T-helper 17 cell (primary cell): ENCODE measurements at regions not wholly inside any gene's neighbourhood (a gene's known extent, or its start where the extent isn't known, plus 50 kb on each side); places are given as distances from the start of the nearest gene placed in this dataset.

Source experiments
- ATAC-seq: fragments of 150-1000 bp; cut with Tn5 transposase; 2 replicates; pipeline ENCODE4 v1.10.0; 2021; ENCODE audit warnings: mild to moderate bottlenecking, moderate library complexity
- DNase-seq, 3 donors: peaks; one replicate each; pipeline versions ENCODE4 v3.0.0 to v3.0.0-alpha.2; 2020 to 2021
- H3K9me3 ChIP-seq: one replicate; pipeline ENCODE4 v1.7.0; 2013; ENCODE audit warnings: low read length, mild to moderate bottlenecking; ENCODE audit not compliant: control insufficient read depth, poor library complexity, severe bottlenecking
- H3K27ac Mint-ChIP-seq: one replicate; pipeline ENCODE4 v1.8.0; 2022; ENCODE audit warnings: mild to moderate bottlenecking, moderate library complexity, mixed read lengths
- H3K27me3 Mint-ChIP-seq: one replicate; pipeline ENCODE4 v1.8.0; 2022; ENCODE audit warnings: mixed read lengths
- H3K36me3 Mint-ChIP-seq: one replicate; pipeline ENCODE4 v1.8.0; 2022; ENCODE audit warnings: low read depth, mixed read lengths
- H3K4me1 Mint-ChIP-seq: one replicate; pipeline ENCODE4 v1.8.0; 2022; ENCODE audit warnings: mild to moderate bottlenecking, mixed read lengths
- H3K4me3 Mint-ChIP-seq: one replicate; pipeline ENCODE4 v1.8.0; 2022; ENCODE audit warnings: mild to moderate bottlenecking, moderate library complexity, mixed read lengths

GRCh38 chr11:28666632-28667031 lies 558.4 kb downstream of the METTL15 start:
- no peaks in the 10 kb centered on the region for H3K27me3 Mint-ChIP-seq
- DNase-seq (no peak), ATAC-seq (no peak)
- peaks cover 2% of the 10 kb centered on the region for H3K36me3 Mint-ChIP-seq
- no peaks in the 10 kb centered on the region for H3K4me1 Mint-ChIP-seq
- H3K9me3 ChIP-seq: no peaks in the 10 kb centered on the region
- no peak overlapping the region for H3K27ac Mint-ChIP-seq
- no peak overlapping the region for H3K4me3 Mint-ChIP-seq

- H3K9me3 ChIP-seq: no peaks in the 10 kb centered on the region
- DNase-seq (no peak), ATAC-seq (no peak)
- Mint-ChIP-seq H3K4me1 (no peaks in the 10 kb centered on the region), H3K36me3 (no peaks in the 10 kb centered on the region), H3K4me3 (no peak overlapping the region), H3K27me3 (no peaks in the 10 kb centered on the region), H3K27ac (no peak overlapping the region)
Observed at GRCh38 chr11:28659716-28660348, 551.6 kb downstream of the METTL15 start.

- Mint-ChIP-seq H3K4me3 (no peak overlapping the region), H3K27me3 (no peaks in the 10 kb centered on the region)
- DNase-seq: no peak
Observed at GRCh38 chr11:28657378-28658030, 549.3 kb downstream of the METTL15 start.

GRCh38 chr11:28654191-28654590 lies 546.0 kb downstream of the METTL15 start:
- Mint-ChIP-seq H3K4me1 (no peaks in the 10 kb centered on the region), H3K27ac (no peak overlapping the region), H3K4me3 (no peak overlapping the region), H3K36me3 (no peaks in the 10 kb centered on the region), H3K27me3 (no peaks in the 10 kb centered on the region)
- ATAC-seq (no peak), DNase-seq (no peak)
- H3K9me3 ChIP-seq: no peaks in the 10 kb centered on the region

More at GRCh38 chr11:28657378-28658030, 549.3 kb downstream of the METTL15 start:
- H3K27ac Mint-ChIP-seq: no peak overlapping the region
- no peaks in the 10 kb centered on the region for H3K36me3 Mint-ChIP-seq
- ATAC-seq: no peak
- H3K9me3 ChIP-seq: no peaks in the 10 kb centered on the region
- H3K4me1 Mint-ChIP-seq: no peaks in the 10 kb centered on the region

- Mint-ChIP-seq H3K4me1 (no peaks in the 10 kb centered on the region), H3K4me3 (no peak overlapping the region), H3K36me3 (no peaks in the 10 kb centered on the region), H3K27me3 (no peaks in the 10 kb centered on the region), H3K27ac (no peak overlapping the region)
- ATAC-seq (no peak), DNase-seq (no peak)
- H3K9me3 ChIP-seq: no peaks in the 10 kb centered on the region
Observed at GRCh38 chr11:28649922-28650321, 541.7 kb downstream of the METTL15 start.

- no peaks in the 10 kb centered on the region for H3K36me3 Mint-ChIP-seq
- DNase-seq: no peak
- H3K4me3 Mint-ChIP-seq: no peak overlapping the region
- H3K9me3 ChIP-seq: no peaks in the 10 kb centered on the region
- H3K27ac Mint-ChIP-seq: no peak overlapping the region
- no peaks in the 10 kb centered on the region for H3K4me1 Mint-ChIP-seq
- H3K27me3 Mint-ChIP-seq: no peaks in the 10 kb centered on the region
- ATAC-seq: no peak
Observed at GRCh38 chr11:28636566-28636965, 528.4 kb downstream of the METTL15 start.

GRCh38 chr11:28636033-28636432 lies 527.8 kb downstream of the METTL15 start:
- Mint-ChIP-seq H3K4me1 (no peaks in the 10 kb centered on the region), H3K27me3 (no peaks in the 10 kb centered on the region), H3K36me3 (no peaks in the 10 kb centered on the region), H3K4me3 (no peak overlapping the region), H3K27ac (no peak overlapping the region)
- DNase-seq: no peak
- no peak for ATAC-seq
- H3K9me3 ChIP-seq: no peaks in the 10 kb centered on the region

- H3K9me3 ChIP-seq: no peaks in the 10 kb centered on the region
- Mint-ChIP-seq H3K36me3 (no peaks in the 10 kb centered on the region), H3K27me3 (no peaks in the 10 kb centered on the region), H3K27ac (no peak overlapping the region), H3K4me3 (no peak overlapping the region), H3K4me1 (no peaks in the 10 kb centered on the region)
- DNase-seq: no peak
- ATAC-seq: no peak
Observed at GRCh38 chr11:28632338-28632737, 524.1 kb downstream of the METTL15 start.

GRCh38 chr11:28631148-28631547 lies 523.0 kb downstream of the METTL15 start:
- no peak for DNase-seq
- H3K4me3 Mint-ChIP-seq: no peak overlapping the region
- no peak overlapping the region for H3K27ac Mint-ChIP-seq
- H3K4me1 Mint-ChIP-seq: no peaks in the 10 kb centered on the region
- no peak for ATAC-seq
- H3K27me3 Mint-ChIP-seq: no peaks in the 10 kb centered on the region
- no peaks in the 10 kb centered on the region for H3K36me3 Mint-ChIP-seq
- no peaks in the 10 kb centered on the region for H3K9me3 ChIP-seq

- H3K4me3 Mint-ChIP-seq: no peak overlapping the region
- H3K27me3 Mint-ChIP-seq: no peaks in the 10 kb centered on the region
- no peaks in the 10 kb centered on the region for H3K4me1 Mint-ChIP-seq
- no peaks in the 10 kb centered on the region for H3K36me3 Mint-ChIP-seq
- ATAC-seq (no peak), DNase-seq (no peak)
- no peak overlapping the region for H3K27ac Mint-ChIP-seq
- no peaks in the 10 kb centered on the region for H3K9me3 ChIP-seq
Observed at GRCh38 chr11:28629235-28629634, 521.0 kb downstream of the METTL15 start.

GRCh38 chr11:28628412-28628811 lies 520.2 kb downstream of the METTL15 start:
- no peaks in the 10 kb centered on the region for H3K36me3 Mint-ChIP-seq
- H3K27me3 Mint-ChIP-seq: no peaks in the 10 kb centered on the region
- H3K4me3 Mint-ChIP-seq: no peak overlapping the region
- H3K9me3 ChIP-seq: no peaks in the 10 kb centered on the region
- ATAC-seq (no peak), DNase-seq (no peak)
- H3K4me1 Mint-ChIP-seq: no peaks in the 10 kb centered on the region
- no peak overlapping the region for H3K27ac Mint-ChIP-seq

GRCh38 chr11:28627690-28628255 lies 519.6 kb downstream of the METTL15 start:
- H3K4me1 Mint-ChIP-seq: no peaks in the 10 kb centered on the region
- H3K27ac Mint-ChIP-seq: no peak overlapping the region
- H3K9me3 ChIP-seq: no peaks in the 10 kb centered on the region
- no peak overlapping the region for H3K4me3 Mint-ChIP-seq
- no peaks in the 10 kb centered on the region for H3K27me3 Mint-ChIP-seq
- DNase-seq (no peak), ATAC-seq (no peak)
- H3K36me3 Mint-ChIP-seq: no peaks in the 10 kb centered on the region

GRCh38 chr11:28625532-28625931 lies 517.3 kb downstream of the METTL15 start:
- H3K36me3 Mint-ChIP-seq: no peaks in the 10 kb centered on the region
- H3K27ac Mint-ChIP-seq: no peak overlapping the region
- no peaks in the 10 kb centered on the region for H3K4me1 Mint-ChIP-seq
- DNase-seq (no peak), ATAC-seq (no peak)
- no peaks in the 10 kb centered on the region for H3K27me3 Mint-ChIP-seq
- no peaks in the 10 kb centered on the region for H3K9me3 ChIP-seq
- no peak overlapping the region for H3K4me3 Mint-ChIP-seq

- no peaks in the 10 kb centered on the region for H3K9me3 ChIP-seq
- Mint-ChIP-seq H3K27me3 (no peaks in the 10 kb centered on the region), H3K4me3 (no peak overlapping the region), H3K27ac (no peak overlapping the region), H3K4me1 (no peaks in the 10 kb centered on the region), H3K36me3 (no peaks in the 10 kb centered on the region)
- ATAC-seq (no peak), DNase-seq (no peak)
Observed at GRCh38 chr11:28621753-28622152, 513.6 kb downstream of the METTL15 start.
